T-helper 2 cell (primary cell): ENCODE measurements at regions not wholly inside any gene's neighbourhood (a gene's known extent, or its start where the extent isn't known, plus 50 kb on each side); places are given as distances from the start of the nearest gene placed in this dataset.
A peak's percentile ranks its signal among the peaks of the same experiment; 100 is the strongest.
"Not testable (repeated sequence)": the region's sequence is repeated elsewhere in the genome, so short reads cannot be mapped to it uniquely, and the experiment has no call there.

Experiments
- DNase-seq, 5 experiments: peaks; one replicate each; pipeline versions ENCODE4 v3.0.0 to v3.0.0-alpha.2; 2012 to 2022

- peak in 4 of 5 experiments; percentile 2 to 30 (median 26) for DNase-seq
Measured at GRCh38 chr2:133886735-133887675, 318.7 kb upstream of the NCKAP5 start.

- no peak for DNase-seq
Measured at GRCh38 chr2:133887676-133888040, 319.4 kb upstream of the NCKAP5 start.

GRCh38 chr2:133888107-133888506 is 319.8 kb upstream of the NCKAP5 start:
- no peak for DNase-seq

- no peak for DNase-seq
Measured at GRCh38 chr2:133888621-133889219, 320.5 kb upstream of the NCKAP5 start.

GRCh38 chr2:133892352-133892913 is 324.2 kb upstream of the NCKAP5 start:
- no peak for DNase-seq

GRCh38 chr2:133894429-133894828 is 326.2 kb upstream of the NCKAP5 start:
- DNase-seq = no peak

GRCh38 chr2:133897838-133898237 is 329.6 kb upstream of the NCKAP5 start:
- DNase-seq = not testable (repeated sequence)

- DNase-seq = no peak
Measured at GRCh38 chr2:133900909-133901308, 332.6 kb upstream of the NCKAP5 start.

GRCh38 chr2:133906396-133906795 is 338.1 kb upstream of the NCKAP5 start:
- no peak for DNase-seq

GRCh38 chr2:133906926-133907325 is 338.7 kb upstream of the NCKAP5 start:
- no peak for DNase-seq

GRCh38 chr2:133908171-133908570 is 339.9 kb upstream of the NCKAP5 start:
- no peak for DNase-seq

GRCh38 chr2:133918141-133918540 is 335.7 kb upstream of the MGAT5 start:
- no peak for DNase-seq

GRCh38 chr2:133919285-133919684 is 334.6 kb upstream of the MGAT5 start:
- DNase-seq = no peak

GRCh38 chr2:133927894-133928293 is 326.0 kb upstream of the MGAT5 start:
- DNase-seq = no peak

GRCh38 chr2:133936096-133936495 is 317.8 kb upstream of the MGAT5 start:
- DNase-seq = no peak

- no peak for DNase-seq
Measured at GRCh38 chr2:133936601-133937000, 317.3 kb upstream of the MGAT5 start.

GRCh38 chr2:133937669-133938068 is 316.2 kb upstream of the MGAT5 start:
- no peak for DNase-seq

- no peak for DNase-seq
Measured at GRCh38 chr2:133940134-133940533, 313.7 kb upstream of the MGAT5 start.

GRCh38 chr2:133941666-133942065 is 312.2 kb upstream of the MGAT5 start:
- DNase-seq = no peak

- no peak for DNase-seq
Measured at GRCh38 chr2:133942398-133942797, 311.5 kb upstream of the MGAT5 start.

GRCh38 chr2:133943108-133943507 is 310.8 kb upstream of the MGAT5 start:
- no peak for DNase-seq

- no peak for DNase-seq
Measured at GRCh38 chr2:133945089-133945488, 308.8 kb upstream of the MGAT5 start.

- no peak for DNase-seq
Measured at GRCh38 chr2:133947057-133947456, 306.8 kb upstream of the MGAT5 start.
